Prostate gland (tissue), 2 donors: ENCODE measurements at regions not wholly inside any gene's neighbourhood (a gene's known extent, or its start where the extent isn't known, plus 50 kb on each side); places are given as distances from the start of the nearest gene placed in this dataset.

Source experiments
- CTCF ChIP-seq, 4 experiments: fragments of 200-600 bp in 2 of 4; fragments of 450-650 bp in 2 of 4; sonication (generic) in 2 of 4; IDR thresholded peaks; 1 replicate in 3 of 4; 2 replicates in 1 of 4; pipeline ENCODE4 v1.5.1; 2016 to 2019; ENCODE audit warnings: antibody characterized with exemption in 4 of 4, mild to moderate bottlenecking in 2 of 4, moderate library complexity in 2 of 4
- POLR2A ChIP-seq: fragments of 450-650 bp; IDR thresholded peaks from one replicate; pipeline ENCODE4 v1.6.1; 2016; ENCODE audit warnings: antibody characterized with exemption, mild to moderate bottlenecking
- POLR2AphosphoS5 ChIP-seq: sonication (generic); formaldehyde crosslinking; IDR thresholded peaks from one replicate; pipeline ENCODE4 v1.6.1; 2017; ENCODE audit warnings: antibody characterized with exemption

GRCh38 chr6:28766426-28766825, 157.4 kb downstream of the TRIM27 start:
- TF ChIP-seq CTCF (IDR thresholded peaks at IDR 0.05) (no peak), POLR2A (no peak), POLR2AphosphoS5 (no peak)
